ENCODE measurements at regions not wholly inside any gene's neighbourhood (a gene's known extent, or its start where the extent isn't known, plus 50 kb on each side); places are given as distances from the start of the nearest gene placed in this dataset.

DNA sequence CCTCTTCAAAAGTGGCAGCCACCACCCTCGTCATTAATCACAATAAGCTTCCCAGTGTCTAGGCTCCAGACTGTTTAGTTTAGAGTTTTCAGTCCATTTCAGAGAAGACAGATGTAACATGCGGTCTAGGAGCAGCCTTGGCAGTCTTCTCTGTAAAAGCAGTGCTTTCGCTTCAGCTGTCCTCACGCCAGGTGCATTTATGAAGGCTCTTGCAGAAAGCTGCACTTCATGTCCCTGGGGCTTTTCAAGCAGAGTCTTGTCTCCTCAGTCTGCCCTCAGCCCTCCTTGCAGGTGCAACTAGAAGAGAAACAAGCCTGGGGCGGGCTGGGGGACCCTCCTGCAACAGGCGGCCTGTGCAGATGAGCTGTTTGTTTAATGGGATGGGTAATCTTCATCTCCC lies 281.9 kb downstream of the DRD1 start:
- DNase-seq, result no peak

DNA sequence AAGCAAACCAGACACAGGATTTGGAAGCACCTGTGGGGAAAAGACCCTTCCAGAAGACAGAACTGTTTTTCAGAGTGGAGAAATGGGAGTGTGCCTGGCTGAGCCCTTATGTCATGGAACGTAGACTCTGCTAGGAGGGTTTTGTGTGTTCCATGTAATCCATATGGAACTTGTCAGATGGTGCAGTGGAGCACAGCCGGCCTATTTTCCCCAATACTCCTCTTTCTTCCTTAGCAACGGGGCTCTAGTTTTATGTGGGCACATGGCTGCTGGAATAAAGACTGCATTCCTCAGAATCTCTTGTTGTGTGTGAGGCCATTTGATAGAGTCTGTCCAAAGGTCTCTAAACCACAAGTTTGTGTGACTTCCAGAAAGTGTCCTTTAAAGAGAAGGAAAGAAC lies 284.0 kb downstream of the DRD1 start:
- no peak for DNase-seq

DNA sequence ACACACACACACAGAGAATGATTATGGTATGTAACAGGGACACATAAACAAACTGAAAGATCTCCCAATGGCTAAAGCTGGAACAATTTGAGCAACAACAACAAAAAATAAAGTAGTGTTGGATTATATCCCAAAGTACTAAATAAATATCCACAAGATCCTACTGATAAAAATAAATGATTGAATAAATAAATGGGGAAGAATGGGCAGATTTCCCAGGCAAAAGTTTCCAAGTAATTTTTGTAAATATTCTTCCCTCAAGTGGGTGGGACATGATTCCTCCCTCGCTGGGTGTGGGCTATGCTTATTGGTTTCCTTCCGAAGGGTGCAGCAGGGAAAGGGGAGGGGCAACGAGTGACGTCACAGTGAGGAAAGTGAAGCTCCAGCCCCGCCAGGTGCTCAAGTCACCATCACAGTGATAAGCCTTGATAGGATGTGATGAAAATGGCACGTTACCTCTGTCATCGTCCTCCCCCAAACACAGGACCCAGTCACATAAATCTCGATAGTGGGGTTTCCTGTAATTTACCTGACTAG lies 295.3 kb downstream of the DRD1 start:
- DNase-seq, result no peak

DNA sequence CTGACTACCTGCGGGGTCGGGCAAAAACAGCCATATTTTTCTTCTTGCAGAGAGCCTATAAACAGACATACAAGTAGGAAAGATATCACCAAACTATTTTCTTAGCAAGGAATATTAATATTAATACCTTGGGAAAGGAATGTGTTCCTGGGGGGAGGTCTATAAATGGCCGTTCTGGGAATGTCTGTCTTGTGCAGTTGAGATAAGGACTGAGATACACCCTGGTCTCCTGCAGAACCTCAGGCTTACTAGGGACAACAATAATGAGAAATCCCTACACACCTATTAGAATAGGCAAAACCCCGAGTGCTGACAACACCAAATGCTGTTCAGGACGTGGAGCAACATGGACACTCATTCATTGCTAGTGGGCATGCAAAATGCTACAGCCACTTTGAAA lies 297.2 kb downstream of the DRD1 start:
- no peak for DNase-seq

DNA sequence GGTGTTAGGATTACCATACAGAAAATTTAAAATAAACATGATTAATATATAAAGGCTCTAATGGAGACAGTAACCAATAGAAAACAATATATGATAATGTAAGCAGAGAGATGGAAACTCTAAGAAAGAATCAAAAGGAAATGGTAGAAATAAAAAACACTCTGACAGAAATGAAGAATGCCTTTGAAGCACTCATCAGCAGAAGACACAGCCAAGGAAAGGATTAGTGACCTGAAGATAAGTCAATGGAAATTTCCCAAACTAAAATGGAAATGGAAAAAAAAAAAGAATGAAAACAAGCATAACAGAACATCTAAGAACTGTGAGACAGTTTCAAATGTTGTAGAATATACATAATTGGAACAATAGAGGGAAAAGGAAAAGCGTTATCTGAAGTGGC lies 302.6 kb downstream of the DRD1 start:
- no peak for DNase-seq

DNA sequence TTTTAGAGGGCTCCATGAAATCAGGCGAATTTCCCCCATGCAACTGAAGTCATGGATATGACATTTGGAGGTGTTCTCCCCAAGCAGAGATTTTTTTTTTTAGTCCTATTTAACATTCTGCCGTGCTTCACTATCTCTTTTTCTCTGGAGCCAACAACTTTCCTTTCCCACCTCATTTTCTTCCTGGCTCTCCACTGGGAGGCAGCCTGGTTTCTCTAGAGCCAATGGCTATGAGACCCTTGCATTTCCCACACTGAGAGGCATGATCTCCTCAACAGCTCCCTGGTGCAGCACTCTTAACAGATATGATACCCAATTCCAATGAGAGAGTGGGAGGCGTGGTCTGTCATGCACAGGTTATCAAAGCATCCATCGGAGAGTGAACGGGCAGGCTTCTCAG lies 310.8 kb downstream of the DRD1 start:
- no peak for DNase-seq

DNA sequence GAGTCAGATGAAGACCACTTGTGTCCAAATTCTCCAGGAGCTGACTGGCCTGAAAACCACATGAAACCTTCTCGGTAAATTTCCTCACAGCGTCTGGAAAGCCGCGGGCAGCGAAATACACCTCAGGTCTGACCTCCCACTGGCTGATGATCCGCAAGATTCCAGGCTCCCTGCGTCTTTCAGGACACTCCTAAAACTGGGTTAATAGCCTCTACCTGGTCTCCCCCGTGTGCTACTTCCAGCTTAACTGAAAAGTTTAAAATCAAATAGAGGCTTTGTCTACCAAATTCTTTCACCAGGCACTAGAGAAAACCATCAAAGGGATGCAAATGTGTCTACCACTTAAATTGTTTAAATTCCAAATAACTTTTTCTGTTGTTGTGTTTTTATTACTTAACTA lies 312.6 kb downstream of the DRD1 start:
- DNase-seq, result no peak

DNA sequence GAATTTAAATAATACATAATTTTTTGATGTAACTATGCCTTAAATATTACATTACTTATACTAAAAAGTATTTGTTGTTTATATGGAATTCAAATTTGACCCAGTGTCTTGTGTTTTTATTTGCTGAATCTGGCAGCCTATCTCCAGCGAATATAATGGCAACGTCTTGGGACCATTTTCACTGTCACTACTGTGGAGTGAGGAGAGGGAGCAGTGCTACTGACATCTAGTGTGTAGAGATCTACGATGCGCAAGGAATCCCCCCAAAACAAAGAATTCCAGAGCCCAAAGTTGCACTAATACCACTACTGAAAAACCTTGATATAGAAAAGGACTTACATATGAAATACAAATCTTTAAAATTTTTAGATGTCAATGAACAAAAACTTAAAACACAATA lies 314.4 kb downstream of the DRD1 start:
- no peak for DNase-seq

DNA sequence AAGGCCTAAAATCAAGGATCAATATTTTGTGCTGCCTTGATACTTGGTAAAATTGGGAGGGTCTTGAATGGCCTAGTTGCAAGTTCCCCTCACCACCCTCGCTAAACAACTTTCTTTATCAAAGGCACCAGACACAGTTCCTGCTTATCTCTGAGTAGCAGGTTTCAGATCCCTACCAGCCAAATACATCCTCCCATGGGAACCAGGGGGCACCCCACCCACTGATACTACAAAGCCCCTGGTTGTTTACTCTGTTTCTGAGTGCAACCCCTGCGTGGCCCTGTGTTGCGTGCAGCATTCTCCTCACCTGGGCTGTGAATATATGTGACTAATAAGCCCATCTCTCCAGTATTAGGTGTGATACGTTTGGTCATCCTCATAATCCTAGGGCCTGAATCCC lies 314.9 kb downstream of the DRD1 start:
- no peak for DNase-seq

DNA sequence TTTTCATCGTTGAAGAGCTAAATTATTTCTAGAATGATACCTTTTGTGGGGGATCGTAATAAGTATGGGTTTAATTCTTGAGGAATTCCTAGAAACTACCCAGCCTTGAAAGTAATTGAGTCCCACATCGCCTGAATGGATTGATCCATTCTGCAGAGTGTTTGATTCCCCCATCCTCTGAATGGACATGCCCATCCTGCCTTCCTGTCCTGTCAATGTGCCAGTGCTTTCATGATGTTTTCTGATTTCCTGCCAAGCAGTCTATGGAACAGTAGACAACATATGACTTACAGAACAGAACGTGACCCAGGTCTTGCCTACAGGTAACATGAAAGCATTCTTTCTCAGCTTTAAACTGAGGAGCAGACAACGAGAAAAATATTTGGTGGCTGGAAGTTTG lies 319.2 kb downstream of the DRD1 start:
- no peak for DNase-seq

DNA sequence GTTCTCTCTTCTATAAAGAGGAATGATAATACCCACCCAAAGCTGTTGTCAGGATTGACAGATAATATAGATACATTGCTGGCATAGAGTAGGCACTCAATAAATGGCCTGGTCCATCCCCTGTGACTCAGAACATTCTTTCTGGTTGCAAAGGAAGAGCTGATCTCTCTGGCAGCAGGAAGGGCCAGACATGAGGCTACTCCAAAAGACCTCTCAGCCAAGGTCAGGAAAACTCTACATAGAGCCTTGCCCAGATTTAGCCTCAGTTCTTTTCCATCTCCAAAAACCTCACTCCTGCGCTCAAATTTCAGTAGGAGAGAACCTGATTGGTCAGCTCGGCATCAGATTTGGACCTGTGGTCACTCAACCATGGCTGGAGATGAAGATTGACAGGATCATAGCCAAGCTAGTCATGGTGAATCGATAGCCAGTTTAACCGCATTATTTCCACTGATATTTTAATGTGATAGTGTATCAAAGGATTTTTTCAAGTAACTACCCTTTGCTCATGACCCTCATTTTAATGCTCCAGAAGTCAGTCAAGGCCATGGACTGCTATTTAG lies 319.6 kb downstream of the DRD1 start:
- DNase-seq, result no peak

DNA sequence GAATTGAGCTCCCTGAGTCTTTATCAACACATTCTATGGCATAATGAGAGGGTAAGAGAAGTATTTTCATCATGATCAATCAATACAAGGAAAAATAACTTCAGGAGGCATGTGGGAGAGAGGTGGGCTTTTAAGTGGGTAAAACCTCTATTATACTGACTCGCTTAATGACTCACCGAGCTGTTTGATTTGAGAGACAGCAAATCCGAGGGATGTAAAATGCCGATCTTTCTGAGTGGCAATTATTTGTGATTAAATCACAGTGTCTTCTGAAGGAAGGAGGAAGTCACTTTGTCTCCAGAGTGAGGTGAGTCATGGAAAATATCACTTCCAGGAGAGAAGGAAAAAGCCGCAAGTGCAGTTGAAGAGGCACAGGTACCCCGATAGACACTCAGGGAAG lies 320.4 kb downstream of the DRD1 start:
- DNase-seq, result no peak

DNA sequence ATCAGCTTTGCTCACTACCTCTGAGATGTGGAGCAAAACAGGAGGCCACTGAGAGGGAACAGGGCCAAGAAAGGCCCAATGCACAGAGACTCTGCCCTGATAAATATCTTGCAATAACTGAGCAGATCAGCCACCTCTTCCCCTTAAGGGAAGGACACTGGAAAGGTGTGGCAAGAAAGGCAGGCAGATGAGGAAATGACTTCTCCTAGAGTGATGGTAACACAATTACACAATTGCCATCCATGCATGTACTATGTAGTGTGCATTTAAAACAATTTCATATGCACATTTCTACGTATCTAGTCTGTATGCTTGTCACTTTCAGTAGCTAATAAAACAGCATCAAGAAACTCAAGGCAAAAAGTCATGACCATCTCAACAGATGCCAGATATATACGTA lies 322.5 kb downstream of the DRD1 start:
- no peak for DNase-seq

DNA sequence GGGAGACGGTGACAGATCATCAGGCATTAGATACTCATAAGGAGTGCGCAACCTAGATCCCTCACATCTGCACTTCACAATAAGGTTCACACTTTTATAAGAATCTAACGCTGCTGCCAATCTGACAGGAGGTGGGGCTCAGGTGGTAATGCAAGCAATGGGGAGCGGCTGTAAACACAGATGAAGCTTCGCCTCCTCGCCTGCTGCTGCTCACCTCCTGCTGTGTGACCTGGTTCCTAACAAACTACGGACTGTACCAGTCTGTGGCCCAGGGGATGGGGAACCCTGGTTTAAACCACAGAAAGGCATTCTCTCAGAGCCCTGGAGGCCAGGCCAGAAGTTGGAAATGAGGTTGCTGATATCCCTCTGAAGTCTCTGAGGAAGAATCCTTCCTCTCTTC lies 323.6 kb downstream of the DRD1 start:
- no peak for DNase-seq

DNA sequence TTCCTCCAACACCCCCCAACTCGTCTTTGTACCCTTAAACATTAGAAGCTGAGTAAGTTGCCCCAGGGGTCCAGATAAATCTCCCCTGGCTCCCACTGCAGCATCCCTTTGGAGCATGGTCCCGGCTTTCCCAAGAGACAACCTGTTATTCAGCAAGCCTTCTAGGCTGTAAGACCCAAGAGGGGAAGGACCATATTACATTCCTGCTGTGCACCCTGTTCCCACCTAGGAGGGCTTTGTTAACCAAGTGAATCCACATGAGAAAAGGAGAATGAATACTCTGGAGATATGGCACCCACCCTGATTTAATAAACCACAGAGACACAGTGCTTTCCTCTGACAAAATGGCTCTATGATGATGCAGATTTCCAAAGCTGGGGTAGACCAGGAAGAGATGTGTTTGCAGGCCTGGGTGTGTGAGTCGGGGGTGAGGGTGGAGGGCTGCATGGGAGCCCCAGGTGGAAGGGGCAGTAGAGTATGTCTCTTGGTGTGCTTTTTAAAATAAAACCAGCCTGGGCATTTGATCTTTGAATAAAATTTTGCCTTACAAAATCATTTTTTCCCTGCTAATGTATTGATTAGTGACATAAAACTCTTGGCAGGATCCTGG lies 325.2 kb downstream of the DRD1 start:
- no peak for DNase-seq

DNA sequence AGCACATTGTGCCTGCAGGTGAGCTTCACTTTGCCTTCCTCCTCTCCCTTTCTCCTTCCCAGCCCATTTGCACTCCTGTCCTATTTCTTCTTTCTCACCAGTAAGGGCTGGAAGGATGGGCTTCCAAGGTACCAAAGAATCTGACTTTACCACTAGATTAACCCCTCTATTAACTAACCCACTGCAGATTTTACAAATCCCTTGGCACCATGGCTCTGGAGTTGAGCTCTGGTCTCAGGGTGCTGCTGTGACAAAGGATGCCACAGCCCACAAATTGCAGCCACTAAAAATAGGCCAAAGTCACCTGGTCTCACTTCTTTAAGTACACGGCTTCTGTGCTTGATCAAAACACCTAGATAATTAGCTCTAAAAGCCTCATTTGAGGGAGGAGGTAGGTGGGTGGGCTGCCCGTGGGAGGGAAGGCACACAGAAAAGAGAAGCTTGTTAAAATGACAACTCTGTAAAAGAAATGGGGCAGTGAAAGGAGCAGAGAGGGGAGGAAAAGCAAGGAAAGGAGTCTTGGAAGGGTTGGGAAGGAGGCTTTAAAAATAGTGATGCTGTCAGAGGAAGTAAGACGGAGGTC lies 327.4 kb downstream of the DRD1 start:
- DNase-seq, result no peak

DNA sequence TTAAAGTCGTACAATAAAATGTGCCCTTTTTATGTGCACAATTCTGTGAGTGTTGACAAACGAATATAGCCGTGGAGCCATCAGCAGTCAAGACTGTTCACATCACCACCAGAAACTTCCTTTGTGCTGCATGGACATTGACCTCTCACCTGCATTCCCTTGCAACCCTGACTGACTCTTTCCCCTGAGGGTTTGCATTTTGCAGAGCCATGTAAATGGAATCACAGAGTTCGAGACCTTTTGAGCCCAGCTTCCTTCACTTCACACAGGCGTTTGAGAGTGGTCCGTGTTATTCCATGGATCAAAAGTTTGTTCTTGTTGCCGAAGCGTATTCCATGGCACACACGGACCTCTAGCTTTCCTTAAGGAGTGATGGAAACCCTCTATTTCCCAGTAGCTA lies 328.2 kb downstream of the DRD1 start:
- no peak for DNase-seq

DNA sequence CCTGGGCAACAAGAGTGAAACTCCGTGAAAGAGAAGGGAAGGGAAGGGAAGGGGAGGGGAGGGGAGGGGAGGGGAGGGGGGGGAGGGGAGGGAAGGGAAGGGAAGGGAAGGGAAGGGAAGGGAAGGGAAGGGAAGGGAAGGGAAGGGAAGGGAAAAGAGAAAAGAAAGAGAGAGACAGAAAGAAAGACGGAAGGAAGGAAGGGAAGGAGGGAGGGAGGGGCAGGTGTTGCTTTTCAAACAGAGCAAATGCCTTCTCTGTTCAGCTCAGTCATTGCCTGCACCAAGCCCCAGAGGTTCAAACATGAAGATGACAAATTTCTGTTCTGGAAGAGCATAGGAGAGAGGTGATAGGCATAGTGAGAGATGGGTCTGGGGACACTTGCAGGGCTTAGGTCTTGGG lies 330.0 kb downstream of the DRD1 start:
- no peak for DNase-seq

DNA sequence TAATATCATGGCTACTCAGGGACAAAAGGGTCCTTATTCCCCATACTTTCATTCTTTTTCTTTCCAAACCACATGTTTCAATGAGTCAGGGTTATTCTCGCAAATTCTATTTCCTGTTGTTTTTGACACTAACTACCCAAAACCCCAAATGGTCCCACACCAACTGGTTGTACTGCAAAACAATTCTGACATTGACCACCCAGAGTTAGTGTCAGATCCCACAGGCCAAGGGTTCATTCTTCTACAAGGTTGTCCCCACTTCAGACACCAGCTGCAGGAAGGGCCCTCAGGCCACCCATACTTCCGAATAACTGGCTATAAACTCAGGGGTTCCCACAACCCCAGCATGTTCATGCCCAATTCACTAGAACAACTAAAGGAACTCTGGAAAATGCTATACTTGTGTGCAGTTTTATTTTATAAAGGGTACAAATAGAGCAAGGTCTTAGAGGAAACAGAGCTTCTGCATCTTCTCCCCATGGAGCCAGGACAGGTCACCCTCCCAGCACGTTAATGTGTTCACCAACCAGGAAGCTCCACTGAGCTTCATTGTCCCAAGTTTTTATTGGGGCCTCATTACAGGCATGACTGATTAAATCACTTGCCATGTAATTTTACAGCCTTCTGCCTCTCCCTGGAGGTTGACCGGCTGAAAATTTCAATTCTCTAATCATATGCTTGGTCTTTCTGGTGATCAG lies 334.8 kb downstream of the DRD1 start:
- peak; percentile 10 for DNase-seq

DNA sequence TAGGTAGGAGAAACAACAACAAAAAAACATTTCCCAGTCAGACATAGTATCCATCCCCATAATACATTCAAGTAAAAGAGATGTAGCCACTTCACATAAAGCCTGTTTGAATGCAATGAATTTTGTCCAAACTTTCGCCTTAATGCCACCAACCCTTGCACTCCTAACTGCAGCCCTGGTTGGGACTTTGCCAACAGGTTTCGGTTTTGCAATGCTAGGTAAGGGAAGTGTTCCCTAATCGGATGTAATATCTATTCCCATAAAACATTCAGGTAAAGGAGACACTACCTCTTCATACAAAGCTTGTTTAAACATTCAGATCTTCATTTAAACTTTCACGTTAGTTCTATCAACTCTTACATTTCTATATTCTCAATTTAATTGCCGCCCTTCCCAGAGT lies 336.1 kb downstream of the DRD1 start:
- DNase-seq, result no peak

DNA sequence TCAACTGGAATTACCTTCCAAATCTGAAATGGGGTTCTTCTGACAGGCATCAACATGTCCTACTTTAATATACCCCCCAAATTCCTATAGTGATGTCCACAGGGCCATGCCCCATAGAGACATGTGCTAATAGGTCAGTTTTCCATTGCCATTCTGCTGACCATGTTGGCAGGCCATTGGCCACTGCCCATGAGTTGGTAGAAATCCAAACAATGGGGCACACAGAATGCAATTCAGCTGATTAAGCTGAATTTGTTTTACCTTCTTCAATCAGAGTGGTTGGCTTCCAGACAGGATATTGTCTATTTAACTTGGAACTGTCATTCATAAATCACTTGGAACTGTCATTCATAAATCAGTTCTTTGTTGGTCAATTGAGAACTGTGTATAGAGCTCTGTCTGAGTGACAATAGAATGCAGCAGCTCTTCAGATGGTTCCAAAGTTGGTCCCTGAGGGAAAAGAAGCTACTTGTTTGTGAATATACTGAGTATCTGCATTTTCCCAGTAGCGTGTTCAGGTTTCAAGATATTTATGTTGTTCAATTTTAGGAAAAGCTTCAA lies 336.9 kb downstream of the DRD1 start:
- DNase-seq, result no peak

DNA sequence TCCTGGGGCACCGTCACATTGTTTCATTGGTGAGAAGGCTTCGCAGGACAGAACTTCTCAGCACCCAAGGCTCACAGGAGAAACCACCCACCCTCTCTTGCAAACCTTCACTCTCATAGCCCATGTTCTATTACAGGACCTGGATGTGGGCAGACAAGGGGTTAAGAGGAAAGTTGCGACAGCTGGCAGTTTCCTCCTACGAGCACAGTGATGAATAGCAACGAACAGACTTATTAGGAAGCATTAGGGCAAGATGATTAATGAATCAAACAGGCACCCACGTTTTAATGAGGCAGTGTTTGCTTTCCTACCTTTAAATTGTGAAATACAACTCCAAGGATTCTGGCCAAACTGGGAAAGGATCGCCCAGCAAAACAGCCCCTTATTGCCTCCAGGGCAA lies 339.3 kb downstream of the DRD1 start:
- DNase-seq, result peak; percentile 6

DNA sequence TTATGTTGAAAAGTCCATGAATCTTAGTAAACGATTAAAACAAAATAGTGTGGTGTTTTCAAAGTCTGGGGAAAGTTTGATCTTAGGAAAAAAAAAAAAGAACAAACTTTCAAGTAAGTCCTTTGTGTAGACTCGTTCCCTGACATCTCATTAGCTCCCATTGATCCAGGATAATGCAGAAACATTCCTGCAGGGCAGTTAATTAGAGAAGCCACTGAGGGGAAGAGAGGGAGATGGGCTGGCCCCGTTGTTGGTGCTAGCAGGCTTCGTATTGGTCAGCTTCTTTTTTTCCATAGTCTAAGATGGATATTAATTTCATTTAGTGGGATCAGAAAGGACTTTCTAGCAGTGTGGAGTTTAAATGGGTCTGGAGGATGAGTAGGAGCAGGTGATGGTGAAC lies 340.2 kb downstream of the DRD1 start:
- DNase-seq, result no peak

DNA sequence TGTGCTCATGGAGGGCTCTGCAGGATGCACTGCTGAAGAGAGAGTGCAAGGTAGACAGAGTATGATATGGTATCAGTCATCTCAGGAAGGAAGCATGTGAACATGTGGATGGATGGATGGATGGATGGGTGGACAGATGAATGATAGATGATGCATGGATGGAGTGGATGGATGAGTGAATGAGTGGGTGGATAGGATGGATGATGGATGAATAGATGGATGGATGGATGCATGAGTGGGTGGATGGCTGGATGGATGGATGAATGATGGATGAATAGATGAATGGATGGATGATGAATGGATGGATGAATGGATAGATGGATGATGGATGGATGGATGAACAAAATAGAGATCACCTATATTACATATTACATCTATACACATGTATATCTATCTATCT lies 341.3 kb downstream of the DRD1 start:
- DNase-seq, result no peak
